Astrocyte (in vitro differentiated cells and primary cell): ENCODE measurements at regions not wholly inside any gene's neighbourhood (a gene's known extent, or its start where the extent isn't known, plus 50 kb on each side); places are given as distances from the start of the nearest gene placed in this dataset.

Experiments
- CTCF ChIP-seq: IDR thresholded peaks from 2 replicates; pipeline ENCODE4 v1.5.1; 2011; ENCODE audit warnings: low read depth, mild to moderate bottlenecking, inconsistent platforms, low read length, moderate library complexity; ENCODE audit not compliant: insufficient read depth
- EZH2 ChIP-seq: IDR thresholded peaks from 2 replicates; pipeline ENCODE4 v1.6.1; 2012; ENCODE audit warnings: mild to moderate bottlenecking, low read length, inconsistent platforms; ENCODE audit not compliant: insufficient read depth

DNA sequence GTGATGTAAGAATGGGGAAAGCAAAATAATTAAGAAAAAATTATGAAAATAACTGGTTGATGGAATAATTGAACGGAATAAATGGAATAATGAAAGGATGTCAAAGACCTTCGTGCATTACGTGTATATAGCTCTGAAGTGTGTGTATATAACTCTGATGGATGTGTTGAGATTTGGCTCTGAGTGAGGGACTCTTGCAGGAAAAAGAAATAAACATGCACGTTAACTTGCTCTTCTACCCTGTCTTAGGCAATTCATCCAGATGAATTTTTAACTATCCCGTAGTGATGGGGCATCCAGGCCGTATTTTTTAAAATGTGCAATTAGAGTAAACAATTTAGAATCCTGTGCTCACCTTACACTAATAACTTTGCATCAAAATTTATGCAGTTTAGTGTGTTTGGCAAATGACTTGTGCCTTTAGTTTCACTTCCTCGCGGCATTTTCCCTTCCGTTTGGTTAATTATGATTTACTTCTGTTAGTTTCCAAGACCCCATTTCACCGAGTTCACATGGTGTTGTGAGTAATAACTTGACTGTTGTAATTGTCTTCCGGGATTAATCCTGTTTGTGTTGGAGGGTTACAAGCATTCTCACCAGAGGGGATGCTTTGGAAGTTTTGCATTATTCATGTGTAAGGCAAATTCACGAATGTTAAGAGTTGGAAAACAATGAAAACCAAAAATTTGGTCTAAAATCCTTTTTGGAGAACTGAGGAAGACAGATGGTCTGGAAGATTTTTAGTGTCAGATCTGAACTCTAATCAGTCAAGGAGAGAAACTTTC, 256.5 kb upstream of the FAT1 start:
- TF ChIP-seq CTCF (no peak), EZH2 (no peak)
